Thyroid gland (tissue), 4 donors: ENCODE measurements at regions not wholly inside any gene's neighbourhood (a gene's known extent, or its start where the extent isn't known, plus 50 kb on each side); places are given as distances from the start of the nearest gene placed in this dataset.

Source experiments
- DNase-seq, 2 donors: peaks; one replicate each; pipeline ENCODE4 v3.0.0-alpha.2; 2019
- H3K27ac ChIP-seq, 3 donors: fragments of 200-600 bp; sonication (generic); 1 replicate in 2 of 3; 2 replicates in 1 of 3; pipeline ENCODE4 v1.5.1; 2016 to 2019; ENCODE audit warnings: mild to moderate bottlenecking in 1 of 3, moderate library complexity in 1 of 3
- H3K27me3 ChIP-seq: fragments of 200-600 bp; sonication (generic); one replicate; pipeline ENCODE4 v1.5.1; 2019
- H3K36me3 ChIP-seq, 2 donors: fragments of 200-600 bp; sonication (generic); one replicate each; pipeline ENCODE4 v1.5.1; 2016 to 2019
- H3K4me1 ChIP-seq, 2 donors: fragments of 200-600 bp; sonication (generic); one replicate each; pipeline ENCODE4 v1.5.1; 2017 to 2019
- H3K4me3 ChIP-seq, 3 donors: fragments of 200-600 bp; sonication (generic); replicated peaks in 1 of 3; 1 replicate in 2 of 3; 2 replicates in 1 of 3; pipeline ENCODE4 v1.5.1; 2016; ENCODE audit warnings: mild to moderate bottlenecking in 1 of 3
- H3K9me3 ChIP-seq: fragments of 200-600 bp; sonication (generic); one replicate; pipeline ENCODE4 v1.5.1; 2017
- CTCF ChIP-seq, 6 experiments: fragments of 200-600 bp in 3 of 6; fragments of 450-650 bp in 3 of 6; sonication (generic) in 3 of 6; IDR thresholded peaks; one replicate each; pipeline ENCODE4 v1.5.1; 2016 to 2019; ENCODE audit warnings: antibody characterized with exemption in 6 of 6, mild to moderate bottlenecking in 2 of 6, inconsistent platforms in 1 of 6, moderate library complexity in 1 of 6
- POLR2A ChIP-seq, 2 donors: fragments of 450-650 bp; IDR thresholded peaks; one replicate each; pipeline ENCODE4 v1.6.1; 2017; ENCODE audit warnings: antibody characterized with exemption in 2 of 2, mild to moderate bottlenecking in 2 of 2, moderate library complexity in 1 of 2
- WGBS, 2 donors: methylation state at CpG; one replicate each; pipeline ENCODE4 v1.1.5; 2017; 5-methylcytosine and 5-hydroxymethylcytosine counted together
- intact Hi-C: fragments of 100-400 bp; cut with DNase I; formaldehyde crosslinking; loops from one replicate; pipeline ENCODE4 v1.15.1; 2023

GRCh38 chr1:91092503-91092902 is 70.7 kb upstream of the ZNF644 start:
- intact Hi-C loops, result no loop called here
- 20 to 24% methylated on average over 4 of the region's 4 CpGs for WGBS, 2 donors
- Histone ChIP-seq H3K4me3 (no peak overlapping the region), H3K27me3 (no peaks in the 10 kb centered on the region), H3K27ac (no peak overlapping the region), H3K4me1 (peaks cover 4 to 9% of the 10 kb centered on the region in 2 donors), H3K9me3 (no peaks in the 10 kb centered on the region), H3K36me3 (no peaks in the 10 kb centered on the region)
- DNase-seq, result no peak
- no peak for TF ChIP-seq POLR2A (IDR thresholded peaks at IDR 0.05)
- TF ChIP-seq CTCF (IDR thresholded peaks at IDR 0.05), result no peak

- TF ChIP-seq POLR2A (IDR thresholded peaks at IDR 0.05) (no peak), CTCF (IDR thresholded peaks at IDR 0.05) (no peak)
- no peak overlapping the region for H3K4me3 ChIP-seq
- no peaks in the 10 kb centered on the region for H3K9me3 ChIP-seq
- peaks cover 4 to 9% of the 10 kb centered on the region in 2 donors for H3K4me1 ChIP-seq
- intact Hi-C loops, result no loop called here
- no peaks in the 10 kb centered on the region for H3K27me3 ChIP-seq
- H3K27ac ChIP-seq, result no peak overlapping the region
- no peaks in the 10 kb centered on the region for H3K36me3 ChIP-seq
- 52 to 71% methylated on average over 7 of the region's 7 CpGs for WGBS, 2 donors
- DNase-seq, result peak in 1 of 2 donors; percentile 6
These were observed 70.0 kb upstream of the ZNF644 start for GRCh38 chr1:91091812-91092211.

- no peaks in the 10 kb centered on the region for H3K36me3 ChIP-seq
- intact Hi-C loops, result no loop called here
- DNase-seq, result no peak
- H3K9me3 ChIP-seq, result no peaks in the 10 kb centered on the region
- H3K4me3 ChIP-seq, result no peak overlapping the region
- no peaks in the 10 kb centered on the region for H3K27me3 ChIP-seq
- 82 to 92% methylated on average over 3 of the region's 3 CpGs for WGBS, 2 donors
- H3K27ac ChIP-seq, result no peak overlapping the region
- TF ChIP-seq CTCF (IDR thresholded peaks at IDR 0.05) (no peak), POLR2A (IDR thresholded peaks at IDR 0.05) (no peak)
- H3K4me1 ChIP-seq, result no peaks in the 10 kb centered on the region
These were observed 58.8 kb upstream of the ZNF644 start for GRCh38 chr1:91080650-91081049.

GRCh38 chr1:91078859-91079258 is 57.0 kb upstream of the ZNF644 start:
- Histone ChIP-seq H3K36me3 (no peaks in the 10 kb centered on the region), H3K9me3 (no peaks in the 10 kb centered on the region), H3K4me1 (no peaks in the 10 kb centered on the region), H3K4me3 (no peak overlapping the region), H3K27ac (no peak overlapping the region), H3K27me3 (no peaks in the 10 kb centered on the region)
- DNase-seq, result no peak
- 94% methylated on average over 13 of the region's 13 CpGs for WGBS, 2 donors
- intact Hi-C loops, result no loop called here
- no peak for TF ChIP-seq CTCF (IDR thresholded peaks at IDR 0.05)
- TF ChIP-seq POLR2A (IDR thresholded peaks at IDR 0.05), result no peak

- no peaks in the 10 kb centered on the region for H3K27me3 ChIP-seq
- no peaks in the 10 kb centered on the region for H3K4me1 ChIP-seq
- TF ChIP-seq POLR2A (IDR thresholded peaks at IDR 0.05), result no peak
- TF ChIP-seq CTCF (IDR thresholded peaks at IDR 0.05), result no peak
- no peaks in the 10 kb centered on the region for H3K9me3 ChIP-seq
- intact Hi-C loops, result no loop called here
- DNase-seq, result no peak
- no peak overlapping the region for H3K27ac ChIP-seq
- no peaks in the 10 kb centered on the region for H3K36me3 ChIP-seq
- WGBS, 2 donors, result 93 to 100% methylated on average over 1 of the region's 1 CpG
- no peak overlapping the region for H3K4me3 ChIP-seq
These were observed 55.0 kb upstream of the ZNF644 start for GRCh38 chr1:91076834-91077233.
